Keratinocyte (primary cell): ENCODE measurements at regions not wholly inside any gene's neighbourhood (a gene's known extent, or its start where the extent isn't known, plus 50 kb on each side); places are given as distances from the start of the nearest gene placed in this dataset.
"Not testable (repeated sequence)": the region's sequence is repeated elsewhere in the genome, so short reads cannot be mapped to it uniquely, and the experiment has no call there.

Source experiments
- DNase-seq: peaks from one replicate; pipeline ENCODE4 v3.0.0-alpha.2; 2011; ENCODE audit warnings: low read depth, missing footprints, low spot score
- FAIRE-seq: peaks from 2 replicates; lab custom pipeline; 2011; peaks lifted over from hg19 to GRCh38; lab: Jason Lieb, UNC
- H2AFZ ChIP-seq: 2 replicates; pipeline ENCODE4 v1.6.0; 2012; ENCODE audit warnings: low read length, control low read depth, inconsistent platforms; ENCODE audit not compliant: control insufficient read depth
- H3K27ac ChIP-seq: 2 replicates; pipeline ENCODE4 v1.5.1; 2011; ENCODE audit warnings: low read length; ENCODE audit not compliant: control insufficient read depth, insufficient read depth
- H3K27me3 ChIP-seq: 3 replicates; pipeline ENCODE4 v1.6.0; 2011; ENCODE audit warnings: low read length; ENCODE audit not compliant: control insufficient read depth, insufficient read depth; ENCODE audit errors: extremely low read depth
- H3K36me3 ChIP-seq, 2 experiments: 2 replicates in 1 of 2; 3 replicates in 1 of 2; pipeline ENCODE4 v1.5.1; 2011; ENCODE audit warnings: low read length in 2 of 2, mild to moderate bottlenecking in 1 of 2; ENCODE audit not compliant: control insufficient read depth in 2 of 2, insufficient read depth in 2 of 2; ENCODE audit errors: extremely low read depth in 1 of 2
- H3K4me1 ChIP-seq: 3 replicates; pipeline ENCODE4 v1.5.1; 2011; ENCODE audit warnings: low read length; ENCODE audit not compliant: control insufficient read depth, insufficient read depth; ENCODE audit errors: extremely low read depth
- H3K4me2 ChIP-seq: 3 replicates; pipeline ENCODE4 v1.6.0; 2011; ENCODE audit warnings: low read depth, low read length; ENCODE audit not compliant: control insufficient read depth, insufficient read depth; ENCODE audit errors: extremely low read depth
- H3K4me3 ChIP-seq, 3 experiments: fragments of 200-600 bp in 1 of 3; sonication (generic) in 1 of 3; 2 replicates in 2 of 3; 3 replicates in 1 of 3; pipeline ENCODE4 v1.5.1; 2011 to 2016; ENCODE audit warnings: low read length in 3 of 3, mild to moderate bottlenecking in 3 of 3, control low read depth in 2 of 3, inconsistent platforms in 1 of 3, low read depth in 1 of 3, mixed read lengths in 1 of 3, mixed run types in 1 of 3, moderate library complexity in 1 of 3; ENCODE audit not compliant: control insufficient read depth in 2 of 3, insufficient read depth in 2 of 3; ENCODE audit errors: extremely low read depth in 1 of 3
- H3K79me2 ChIP-seq: 2 replicates; pipeline ENCODE4 v1.6.0; 2012; ENCODE audit warnings: low read length; ENCODE audit not compliant: control insufficient read depth, insufficient read depth
- H3K9ac ChIP-seq: 3 replicates; pipeline ENCODE4 v1.6.0; 2011; ENCODE audit warnings: low read length; ENCODE audit not compliant: control insufficient read depth, insufficient read depth; ENCODE audit errors: extremely low read depth
- H3K9me1 ChIP-seq: 3 replicates; pipeline ENCODE4 v1.6.0; 2011; ENCODE audit warnings: low read length; ENCODE audit not compliant: control insufficient read depth, insufficient read depth; ENCODE audit errors: extremely low read depth
- H3K9me3 ChIP-seq: 2 replicates; pipeline ENCODE4 v1.5.1; 2012; ENCODE audit warnings: low read depth, low read length; ENCODE audit not compliant: control insufficient read depth
- H4K20me1 ChIP-seq: 3 replicates; pipeline ENCODE4 v1.6.0; 2011; ENCODE audit warnings: low read length; ENCODE audit not compliant: control insufficient read depth, insufficient read depth; ENCODE audit errors: extremely low read depth
- CTCF ChIP-seq, 3 experiments: IDR thresholded peaks in 1 of 3; conservative IDR thresholded peaks in 1 of 3; optimal IDR thresholded peaks in 1 of 3; 2 replicates in 2 of 3; 3 replicates in 1 of 3; pipeline versions ENCODE3 to v1.5.1; 2011; ENCODE audit warnings: low read length in 3 of 3, mild to moderate bottlenecking in 3 of 3, moderate library complexity in 2 of 3, control low read depth in 1 of 3, inconsistent platforms in 1 of 3; ENCODE audit not compliant: insufficient read depth in 2 of 3; ENCODE audit errors: extremely low read depth in 1 of 3
- EZH2 ChIP-seq: IDR thresholded peaks from one replicate; pipeline ENCODE4 v1.6.1; 2012; ENCODE audit warnings: inconsistent platforms, mild to moderate bottlenecking, low read length, moderate library complexity
- dilution Hi-C: fragments of 300-500 bp; cut with MboI; formaldehyde crosslinking; loops from one replicate; pipeline ENCODE4 v1.7.0; 2020; ENCODE audit warnings: low sequenced_read_pairs; ENCODE audit not compliant: extremely low pct_ligation_motif_present

DNA sequence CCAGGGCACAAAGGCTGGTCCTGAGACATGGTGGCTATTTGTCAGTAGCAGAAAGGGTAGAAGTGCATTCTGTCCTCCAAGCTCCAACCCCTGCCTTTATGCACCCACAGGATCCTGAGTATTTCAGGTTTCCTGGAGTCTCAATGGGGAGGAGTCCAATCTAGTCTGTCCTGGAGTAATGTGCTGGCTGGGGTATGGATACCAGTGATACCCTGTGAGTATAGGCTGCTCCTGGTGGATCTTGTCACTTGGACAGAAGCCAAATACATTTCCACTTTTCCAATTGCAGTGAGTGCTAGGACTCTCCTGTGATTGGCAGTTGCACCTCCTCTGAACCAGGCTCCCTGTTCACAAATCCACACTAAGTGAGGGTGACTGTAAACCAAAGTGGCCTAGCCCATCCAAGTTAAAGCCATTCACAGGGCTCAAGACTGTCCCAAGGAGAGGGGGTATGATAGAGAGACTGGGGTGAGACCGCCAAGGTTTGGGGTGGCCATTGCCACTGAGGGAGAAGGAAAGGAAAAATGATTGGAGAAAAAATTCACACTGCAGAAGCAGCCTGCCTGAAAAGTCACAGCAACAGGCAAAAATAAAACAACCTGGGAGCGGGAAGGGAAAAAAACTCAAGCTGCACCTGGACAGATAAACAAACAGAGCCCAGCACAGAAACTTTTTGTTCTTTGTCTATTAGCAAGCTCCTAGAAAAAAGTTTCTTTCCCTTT lies 163.4 kb upstream of the ETV3 start:
- no peak for FAIRE-seq
- no peak overlapping the region for H3K4me2 ChIP-seq
- H4K20me1 ChIP-seq = no peaks in the 10 kb centered on the region
- dilution Hi-C loops = no loop called here
- no peaks in the 10 kb centered on the region for H3K4me1 ChIP-seq
- no peaks in the 10 kb centered on the region for H3K9me3 ChIP-seq
- H3K9me1 ChIP-seq = no peaks in the 10 kb centered on the region
- no peak overlapping the region for H2AFZ ChIP-seq
- H3K4me3 ChIP-seq = no peak overlapping the region
- H3K27me3 ChIP-seq = peaks cover 3% of the 10 kb centered on the region
- no peaks in the 10 kb centered on the region for H3K36me3 ChIP-seq
- TF ChIP-seq CTCF (optimal IDR thresholded peaks at IDR 0.05 in 1 of 3, IDR thresholded peaks at IDR 0.05 in 1 of 3, conservative IDR thresholded peaks at IDR 0.05 in 1 of 3; ENCODE audit: extremely low read depth in 1 of 3, insufficient read depth in 2 of 3, low read length in 3 of 3) (no peak), EZH2 (no peak)
- no peak for DNase-seq
- H3K27ac ChIP-seq = no peak overlapping the region
- H3K79me2 ChIP-seq = no peaks in the 10 kb centered on the region
- H3K9ac ChIP-seq = no peak overlapping the region

DNA sequence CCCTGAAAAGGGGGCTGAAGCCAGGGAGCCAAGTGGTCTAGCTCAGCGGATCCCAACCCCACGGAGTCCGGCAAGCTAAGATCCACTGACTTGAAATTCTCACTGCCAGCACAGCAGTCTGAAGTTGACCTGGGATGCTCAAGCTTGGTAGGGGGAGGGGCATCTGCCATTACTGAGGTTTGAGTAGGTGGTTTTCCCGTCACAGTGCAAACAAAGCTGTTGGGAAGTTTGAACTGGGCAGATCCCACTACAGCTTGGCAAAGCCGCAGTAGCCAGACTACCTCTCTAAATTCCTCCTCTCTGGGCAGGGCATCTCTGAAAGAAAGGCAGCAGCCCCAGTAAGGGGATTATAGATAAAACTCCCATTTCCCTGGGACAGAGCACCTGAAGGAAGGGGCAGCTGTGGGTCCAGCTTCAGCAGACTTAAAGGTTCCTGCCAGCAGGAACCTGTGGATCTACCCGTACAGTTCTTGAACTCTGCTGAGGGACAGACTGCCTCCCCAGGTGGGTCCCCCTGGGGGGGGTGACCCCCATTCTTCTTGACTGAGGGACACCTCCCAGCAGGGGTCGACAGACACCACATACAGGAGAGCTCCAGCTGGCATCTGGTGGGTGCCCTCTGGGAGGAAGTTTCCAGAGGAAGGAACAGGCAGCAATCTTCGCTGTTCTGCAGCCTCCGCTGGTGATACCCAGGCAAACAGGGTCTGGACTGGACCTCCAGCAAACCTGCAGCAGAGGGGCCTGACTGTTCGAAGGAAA lies 156.4 kb upstream of the ETV3 start:
- H3K27ac ChIP-seq, H3K9me3 ChIP-seq, H4K20me1 ChIP-seq, DNase-seq, dilution Hi-C loops, H3K9ac ChIP-seq, H3K9me1 ChIP-seq, H3K4me1 ChIP-seq, FAIRE-seq, H3K4me3 ChIP-seq, H3K4me2 ChIP-seq, H3K27me3 ChIP-seq, H2AFZ ChIP-seq, H3K79me2 ChIP-seq, H3K36me3 ChIP-seq: not testable (repeated sequence)
